Activated naive CD4-positive, alpha-beta T cell treated with anti-CD3 and anti-CD28 coated beads, Interleukin-2, amount 50 U/mL, for 72 hours (primary cell): ENCODE measurements at regions not wholly inside any gene's neighbourhood (a gene's known extent, or its start where the extent isn't known, plus 50 kb on each side); places are given as distances from the start of the nearest gene placed in this dataset.

ENCODE experiments used
- ATAC-seq, 2 donors: fragments of 150-1000 bp; cut with Tn5 transposase; 2 replicates each; pipeline ENCODE4 v1.10.0; 2021; ENCODE audit warnings: mild to moderate bottlenecking in 2 of 2, moderate library complexity in 2 of 2
- DNase-seq, 2 donors: peaks; one replicate each; pipeline ENCODE4 v3.0.0; 2021 to 2022; ENCODE audit warnings: low spot score in 2 of 2
- H3K27ac Mint-ChIP-seq, 2 donors: one replicate each; pipeline ENCODE4 v1.8.0; 2022; ENCODE audit warnings: mild to moderate bottlenecking in 2 of 2, mixed read lengths in 2 of 2
- H3K36me3 Mint-ChIP-seq, 2 donors: one replicate each; pipeline ENCODE4 v1.8.0; 2022; ENCODE audit warnings: mixed read lengths in 2 of 2
- H3K9me3 Mint-ChIP-seq, 2 donors: one replicate each; pipeline ENCODE4 v1.8.0; 2022; ENCODE audit warnings: mixed read lengths in 2 of 2

DNA sequence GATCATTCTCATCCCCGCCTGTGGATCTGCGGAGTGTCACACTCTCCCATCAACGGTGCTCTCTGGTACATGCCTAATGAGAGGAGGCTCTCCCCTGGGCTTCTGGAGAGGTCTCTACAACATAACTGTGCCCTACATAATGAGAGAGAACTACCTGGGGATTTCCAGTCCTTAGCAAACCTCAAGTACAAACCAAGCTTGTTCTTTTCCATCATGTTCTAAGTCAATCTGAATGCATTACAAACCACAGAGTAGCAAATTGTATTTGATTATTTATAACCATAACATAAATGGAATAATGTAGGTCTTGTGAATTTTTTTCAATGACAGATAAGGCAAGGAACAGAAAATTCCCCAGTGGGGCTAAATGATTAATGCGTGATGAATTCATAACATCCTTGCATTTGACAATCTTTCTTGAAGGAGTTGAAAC is 412.4 kb upstream of the NRP1 start:
- DNase-seq (no peak), ATAC-seq (no peak)
- no peaks in the 10 kb centered on the region for H3K36me3 Mint-ChIP-seq
- no peak overlapping the region for H3K27ac Mint-ChIP-seq
- H3K9me3 Mint-ChIP-seq = no peaks in the 10 kb centered on the region

DNA sequence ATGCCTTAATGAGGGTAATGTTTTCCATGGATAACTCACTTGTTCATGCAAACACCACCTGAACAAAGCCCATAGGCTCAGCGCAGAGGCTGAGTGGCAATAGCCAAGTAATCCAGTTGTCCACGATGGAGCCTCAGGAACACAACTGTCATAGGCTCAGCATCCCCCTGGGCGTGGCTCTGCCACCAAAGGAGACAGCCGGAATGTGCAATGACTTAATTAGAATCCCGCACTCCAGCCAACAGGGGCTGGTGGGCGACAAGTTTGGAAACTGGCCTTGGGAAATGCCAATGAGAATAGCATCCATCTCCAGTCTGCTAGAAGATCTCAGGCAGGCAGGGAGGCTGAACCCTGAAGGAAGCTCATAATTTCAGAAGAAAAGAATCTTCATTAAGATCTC is 411.7 kb upstream of the NRP1 start:
- Mint-ChIP-seq H3K36me3 (no peaks in the 10 kb centered on the region), H3K9me3 (no peaks in the 10 kb centered on the region), H3K27ac (no peak overlapping the region)
- ATAC-seq (no peak), DNase-seq (no peak)

DNA sequence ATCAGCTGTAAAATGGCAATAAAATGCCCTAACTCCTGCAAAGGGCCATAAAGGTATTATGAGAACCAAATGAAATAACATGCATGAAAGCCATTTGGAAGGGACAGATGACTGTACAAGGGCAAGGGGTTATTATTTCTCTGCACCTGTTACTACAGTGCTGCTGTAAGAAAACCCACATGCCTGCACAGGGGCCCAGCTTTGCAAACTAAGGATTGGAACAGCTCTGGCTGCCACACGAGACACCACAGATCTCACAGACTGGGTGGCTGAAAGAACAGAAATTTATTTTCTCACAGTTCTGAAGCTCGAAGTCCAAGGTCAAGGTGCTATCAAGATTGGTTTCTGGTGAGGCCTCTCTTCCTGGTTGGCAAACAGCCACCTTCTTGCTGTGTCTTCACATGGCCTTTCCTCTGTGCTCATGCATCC is 409.0 kb upstream of the NRP1 start:
- no peak overlapping the region for H3K27ac Mint-ChIP-seq
- no peak for ATAC-seq

DNA sequence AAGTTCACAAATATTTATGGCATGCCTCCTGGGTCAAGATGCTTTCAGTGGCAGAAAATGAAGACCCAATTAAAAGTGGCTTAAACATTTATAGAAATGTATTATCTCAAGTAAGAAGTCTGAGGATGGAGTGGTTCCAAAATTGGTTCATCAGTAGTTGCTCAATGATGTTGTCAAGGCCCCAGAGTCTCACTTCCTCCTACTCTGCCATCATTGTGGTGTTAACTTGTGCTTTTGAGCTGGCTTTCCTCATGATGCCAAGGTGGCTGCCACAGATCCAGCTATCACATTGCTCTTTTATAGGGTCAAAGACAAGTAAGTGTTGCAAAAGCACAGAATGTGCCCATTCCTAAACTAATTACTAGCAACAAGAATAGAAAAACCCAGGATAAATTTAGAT is 404.6 kb upstream of the NRP1 start:
- Mint-ChIP-seq H3K27ac (no peak overlapping the region), H3K36me3 (no peaks in the 10 kb centered on the region), H3K9me3 (peaks cover 0 to 4% of the 10 kb centered on the region in 2 donors)
- ATAC-seq (no peak), DNase-seq (no peak)

More for the DNA sequence above, 409.0 kb upstream of the NRP1 start:
- H3K36me3 Mint-ChIP-seq = no peaks in the 10 kb centered on the region
- H3K9me3 Mint-ChIP-seq = no peaks in the 10 kb centered on the region
- DNase-seq = no peak

DNA sequence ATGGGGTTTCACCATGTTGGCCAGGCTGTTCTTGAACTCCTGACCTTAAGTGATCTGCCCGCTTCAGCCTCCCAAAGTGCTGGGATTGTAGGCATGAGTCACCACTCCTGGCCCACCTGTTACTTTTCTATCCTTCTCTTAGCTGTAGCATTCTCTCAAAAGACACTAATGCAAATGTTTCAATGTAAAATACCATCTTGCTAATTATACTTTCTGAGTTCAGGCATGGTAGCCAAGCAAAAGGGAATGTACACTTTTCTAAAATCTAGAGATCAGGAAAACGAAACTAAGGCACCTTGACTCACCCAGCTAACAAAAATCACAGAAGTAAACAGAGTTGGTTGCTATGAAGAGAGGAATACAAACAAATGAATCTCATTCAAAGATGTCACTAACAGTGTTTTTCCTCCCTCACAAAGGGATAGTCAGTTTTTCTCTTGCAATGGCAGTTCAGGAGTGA is 401.0 kb upstream of the NRP1 start:
- no peak overlapping the region for H3K27ac Mint-ChIP-seq
- ATAC-seq (peak in 1 of 2 donors; percentile 26), DNase-seq (no peak)
- no peaks in the 10 kb centered on the region for H3K36me3 Mint-ChIP-seq
- peaks cover 0 to 4% of the 10 kb centered on the region in 2 donors for H3K9me3 Mint-ChIP-seq

DNA sequence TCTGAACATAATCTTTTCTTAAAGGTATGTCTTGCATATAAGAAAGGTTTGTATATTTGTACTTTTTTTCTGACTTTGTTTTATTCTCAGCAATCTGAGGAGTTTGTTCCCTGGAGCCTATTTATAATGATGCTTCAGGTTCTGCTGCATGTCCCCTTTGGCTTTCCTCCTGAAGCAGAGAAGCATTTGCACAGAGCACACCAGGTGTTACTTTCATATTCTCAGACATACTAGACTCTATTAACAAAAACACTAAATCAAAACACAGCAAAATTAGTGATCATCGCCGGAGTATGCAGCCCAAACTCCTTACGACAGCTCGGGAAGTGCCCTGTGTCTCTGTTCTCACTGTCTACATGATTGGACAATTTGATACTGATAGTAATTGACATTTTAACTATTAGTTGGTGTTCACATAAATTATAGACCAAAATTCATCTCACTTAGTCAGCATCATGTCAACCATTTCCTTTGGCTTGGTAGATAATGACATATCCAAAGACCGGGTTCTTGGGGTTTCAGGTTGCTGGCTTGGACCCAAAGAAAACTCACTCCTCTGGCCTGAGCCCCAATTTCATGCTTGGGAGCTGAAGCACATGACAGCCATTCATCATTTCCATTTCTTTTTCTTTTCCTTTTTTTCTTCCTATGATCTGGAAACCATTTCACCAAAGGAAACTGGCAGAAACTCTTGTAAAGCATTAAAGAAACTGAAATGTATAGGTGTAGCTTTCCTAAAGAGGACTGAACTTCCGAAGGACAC is 400.1 kb upstream of the NRP1 start:
- H3K9me3 Mint-ChIP-seq = peaks cover 0 to 4% of the 10 kb centered on the region in 2 donors
- H3K27ac Mint-ChIP-seq = no peak overlapping the region
- DNase-seq = no peak
- ATAC-seq = no peak
- no peaks in the 10 kb centered on the region for H3K36me3 Mint-ChIP-seq

DNA sequence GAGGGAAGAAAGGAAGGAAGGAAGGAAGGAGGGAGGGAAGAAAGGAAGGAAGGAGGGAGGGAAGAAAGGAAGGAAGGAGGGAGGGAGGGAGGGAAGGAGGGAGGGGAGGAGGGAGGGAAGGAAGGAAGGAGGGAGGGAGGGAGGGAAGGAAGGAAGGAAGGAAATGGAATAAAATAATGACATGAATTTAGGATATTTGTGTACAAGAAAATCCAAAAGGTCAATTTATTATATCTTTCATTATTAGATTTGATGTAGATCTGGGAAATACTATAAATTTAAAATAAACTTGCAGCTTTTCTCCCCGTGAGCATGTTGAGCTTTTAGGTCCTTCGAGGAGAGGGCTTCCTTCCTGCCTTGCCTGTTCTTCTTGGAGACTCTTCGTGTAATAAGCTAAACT is 398.6 kb upstream of the NRP1 start:
- DNase-seq (no peak), ATAC-seq (no peak)
- Mint-ChIP-seq H3K27ac (no peak overlapping the region), H3K9me3 (peaks cover 0 to 4% of the 10 kb centered on the region in 2 donors), H3K36me3 (no peaks in the 10 kb centered on the region)

DNA sequence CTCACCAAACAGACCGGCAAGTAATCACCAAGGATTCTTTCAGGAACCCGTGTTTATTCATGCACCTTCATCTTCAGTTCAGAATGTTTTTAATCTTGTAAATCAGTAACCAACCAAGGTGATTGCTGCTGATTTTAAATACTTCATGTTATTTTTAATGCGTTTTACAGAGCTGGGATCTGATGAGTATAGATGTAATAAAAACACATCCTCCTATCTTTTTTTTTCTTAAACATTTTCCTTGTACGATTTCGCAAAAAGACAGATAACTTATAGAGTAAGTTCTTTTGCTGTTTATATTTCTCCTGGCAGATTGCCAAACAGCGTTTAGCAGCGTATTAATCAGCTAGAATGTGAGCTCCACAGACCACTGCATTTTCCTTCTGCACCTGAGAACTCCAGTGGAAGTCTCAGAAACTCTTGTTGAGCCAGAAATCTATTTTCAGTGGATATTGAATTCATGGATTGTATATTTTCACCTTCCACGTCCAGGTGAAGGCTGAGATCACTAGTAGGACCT is 397.8 kb upstream of the NRP1 start:
- ATAC-seq (no peak), DNase-seq (no peak)
- H3K27ac Mint-ChIP-seq = no peak overlapping the region
- peaks cover 0 to 4% of the 10 kb centered on the region in 2 donors for H3K9me3 Mint-ChIP-seq
- no peaks in the 10 kb centered on the region for H3K36me3 Mint-ChIP-seq

DNA sequence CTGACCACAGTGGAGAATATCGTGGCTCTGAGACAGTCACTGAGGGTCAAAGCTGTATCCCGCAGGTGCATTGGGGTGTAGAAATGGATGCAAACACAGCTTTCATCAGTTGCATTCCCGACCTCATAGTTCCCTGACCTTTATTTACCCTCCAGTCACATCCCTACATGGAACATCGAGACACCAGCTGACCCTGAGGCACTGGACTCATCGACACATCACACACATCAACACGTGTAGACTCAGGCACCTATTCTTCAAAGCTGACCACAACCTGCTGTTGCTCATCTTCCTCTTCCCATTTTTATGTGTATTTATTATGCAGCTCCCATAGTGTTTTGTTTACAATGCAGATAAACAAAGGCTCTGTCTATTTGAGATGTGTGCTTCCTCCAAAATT is 396.9 kb upstream of the NRP1 start:
- no peak overlapping the region for H3K27ac Mint-ChIP-seq
- no peak for ATAC-seq
- no peak for DNase-seq
- H3K36me3 Mint-ChIP-seq = no peaks in the 10 kb centered on the region
- peaks cover 0 to 4% of the 10 kb centered on the region in 2 donors for H3K9me3 Mint-ChIP-seq

DNA sequence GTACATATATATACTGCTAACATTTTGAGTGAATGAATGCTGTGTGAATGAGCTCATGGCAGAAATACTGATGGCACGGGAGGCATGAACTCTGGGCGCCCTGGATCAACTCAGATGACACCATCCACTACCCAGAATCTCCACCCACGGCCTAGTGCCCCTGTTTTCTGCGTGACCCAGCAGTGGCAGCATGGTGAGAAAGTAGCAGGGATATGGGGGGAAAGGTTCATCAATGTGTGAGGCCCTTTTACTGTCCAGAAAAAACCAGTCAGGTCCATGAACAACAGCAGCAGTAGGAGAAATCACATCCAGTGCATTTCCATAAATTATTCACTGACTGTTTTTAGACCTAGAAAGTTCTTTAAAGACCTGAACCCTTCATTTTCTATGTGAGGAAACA is 391.0 kb upstream of the NRP1 start:
- Mint-ChIP-seq H3K9me3 (no peaks in the 10 kb centered on the region), H3K36me3 (no peaks in the 10 kb centered on the region), H3K27ac (no peak overlapping the region)
- ATAC-seq (no peak), DNase-seq (no peak)

DNA sequence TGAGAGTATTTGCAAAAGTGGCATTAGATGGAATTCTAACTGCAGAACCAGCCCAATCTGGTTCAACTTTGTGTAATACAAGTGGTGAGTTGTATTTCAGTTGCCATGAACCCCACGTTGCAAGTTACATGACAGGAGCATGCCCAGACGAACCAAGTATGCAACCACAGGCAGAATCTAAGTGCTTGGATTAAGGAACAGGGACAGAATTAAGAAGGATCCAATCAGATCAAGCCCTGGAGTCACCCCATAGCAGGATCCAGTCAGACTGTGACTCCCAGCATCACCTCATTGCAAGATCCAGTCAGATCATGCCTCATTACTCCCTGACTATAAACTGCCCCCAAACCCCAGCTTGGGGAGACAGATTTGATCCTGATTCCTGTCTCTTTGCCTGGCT is 388.7 kb upstream of the NRP1 start:
- H3K36me3 Mint-ChIP-seq = no peaks in the 10 kb centered on the region
- no peak for DNase-seq
- H3K27ac Mint-ChIP-seq = no peak overlapping the region
- no peak for ATAC-seq
- H3K9me3 Mint-ChIP-seq = no peaks in the 10 kb centered on the region

DNA sequence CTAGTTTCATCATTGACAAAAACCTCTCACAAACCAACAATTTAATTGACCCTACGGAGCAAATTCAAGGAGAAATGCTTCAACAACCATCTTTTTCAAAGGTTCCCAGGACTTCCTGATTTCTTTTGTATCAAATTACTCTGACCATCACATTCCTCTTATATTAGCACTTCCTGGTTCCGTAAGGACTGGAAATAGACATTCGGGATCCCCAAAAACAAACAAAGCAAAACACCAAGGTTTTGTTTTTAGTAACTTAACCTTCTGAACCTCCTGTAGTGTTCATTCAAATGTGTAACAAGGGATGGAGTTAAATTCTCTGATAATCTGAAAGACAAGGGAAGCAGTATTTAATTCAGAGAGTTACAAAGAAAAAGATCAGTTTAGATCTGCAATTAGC is 387.6 kb upstream of the NRP1 start:
- H3K9me3 Mint-ChIP-seq = no peaks in the 10 kb centered on the region
- no peak overlapping the region for H3K27ac Mint-ChIP-seq
- ATAC-seq (no peak), DNase-seq (no peak)
- H3K36me3 Mint-ChIP-seq = no peaks in the 10 kb centered on the region

DNA sequence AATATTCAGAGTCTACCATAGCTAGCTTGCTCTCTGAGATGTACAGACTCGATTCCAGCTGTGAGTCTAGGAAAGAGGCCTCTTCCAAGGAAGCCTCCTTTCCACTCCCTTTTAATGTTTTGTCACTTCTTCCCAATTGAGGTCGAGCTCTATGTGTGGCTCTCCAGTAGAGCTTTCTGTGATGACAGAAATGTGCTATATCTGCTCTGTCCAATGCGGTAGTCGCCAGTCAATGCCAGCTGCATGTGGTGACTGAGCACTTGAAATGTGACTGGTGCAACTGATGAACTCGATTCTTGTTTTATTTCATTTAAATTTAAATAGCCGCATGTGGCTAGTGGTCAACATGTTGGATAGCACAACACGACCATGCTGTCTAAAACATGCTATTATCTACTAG is 387.0 kb upstream of the NRP1 start:
- Mint-ChIP-seq H3K9me3 (no peaks in the 10 kb centered on the region), H3K36me3 (no peaks in the 10 kb centered on the region), H3K27ac (no peak overlapping the region)
- no peak for ATAC-seq
- DNase-seq = no peak

DNA sequence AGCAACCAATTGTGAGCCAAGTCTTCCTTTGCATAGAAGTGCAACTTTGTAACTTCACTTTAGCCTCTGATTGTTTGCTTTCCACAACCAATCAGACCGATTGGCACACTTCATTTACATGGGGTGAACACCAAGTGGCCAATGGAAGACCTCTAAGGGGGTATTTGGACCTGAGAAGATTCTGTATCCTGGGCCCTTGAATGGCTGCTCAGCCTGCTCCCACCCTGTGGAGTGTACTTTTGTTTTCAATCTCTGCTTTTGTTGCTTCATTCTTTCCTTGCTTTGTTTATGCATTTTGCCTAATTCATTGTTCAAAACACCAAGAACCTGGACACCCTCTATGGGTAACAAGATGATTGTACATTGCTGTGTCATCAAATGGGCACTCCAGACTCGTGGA is 385.7 kb upstream of the NRP1 start:
- ATAC-seq (no peak), DNase-seq (no peak)
- Mint-ChIP-seq H3K27ac (no peak overlapping the region), H3K36me3 (no peaks in the 10 kb centered on the region), H3K9me3 (no peaks in the 10 kb centered on the region)

DNA sequence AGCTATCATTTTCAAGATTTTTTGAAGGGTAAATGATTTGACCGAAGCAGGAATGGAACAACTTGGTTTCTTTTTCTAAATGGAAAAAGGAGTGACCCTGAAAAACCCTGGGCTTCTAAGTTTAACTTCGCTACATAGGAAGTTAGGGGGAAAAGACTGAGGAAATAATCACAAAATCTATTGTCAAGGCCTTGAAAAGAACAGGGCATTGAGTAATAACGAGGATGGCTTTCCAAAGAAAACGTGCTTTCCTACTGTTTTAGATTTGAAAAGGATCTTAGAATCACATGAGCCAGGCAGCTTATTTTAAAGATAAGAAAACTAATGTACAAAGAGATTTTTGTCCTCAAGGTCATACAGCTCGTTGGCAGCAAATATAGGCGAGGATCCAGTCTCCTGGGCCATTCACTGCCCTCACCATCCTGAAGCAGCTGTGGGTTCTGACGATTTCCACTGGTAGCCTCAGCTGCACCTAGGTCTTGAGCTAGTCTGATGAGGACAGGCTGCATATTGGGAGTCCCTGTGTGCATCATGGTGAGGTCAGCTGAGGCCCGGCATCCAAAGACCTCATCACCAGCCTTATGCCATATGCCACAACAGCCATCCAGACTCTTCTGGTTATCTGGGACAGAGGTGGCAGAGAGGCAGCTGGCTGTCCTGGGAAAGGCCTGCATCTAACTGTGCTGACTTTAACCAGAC is 384.7 kb upstream of the NRP1 start:
- no peaks in the 10 kb centered on the region for H3K36me3 Mint-ChIP-seq
- no peaks in the 10 kb centered on the region for H3K9me3 Mint-ChIP-seq
- no peak for ATAC-seq

DNA sequence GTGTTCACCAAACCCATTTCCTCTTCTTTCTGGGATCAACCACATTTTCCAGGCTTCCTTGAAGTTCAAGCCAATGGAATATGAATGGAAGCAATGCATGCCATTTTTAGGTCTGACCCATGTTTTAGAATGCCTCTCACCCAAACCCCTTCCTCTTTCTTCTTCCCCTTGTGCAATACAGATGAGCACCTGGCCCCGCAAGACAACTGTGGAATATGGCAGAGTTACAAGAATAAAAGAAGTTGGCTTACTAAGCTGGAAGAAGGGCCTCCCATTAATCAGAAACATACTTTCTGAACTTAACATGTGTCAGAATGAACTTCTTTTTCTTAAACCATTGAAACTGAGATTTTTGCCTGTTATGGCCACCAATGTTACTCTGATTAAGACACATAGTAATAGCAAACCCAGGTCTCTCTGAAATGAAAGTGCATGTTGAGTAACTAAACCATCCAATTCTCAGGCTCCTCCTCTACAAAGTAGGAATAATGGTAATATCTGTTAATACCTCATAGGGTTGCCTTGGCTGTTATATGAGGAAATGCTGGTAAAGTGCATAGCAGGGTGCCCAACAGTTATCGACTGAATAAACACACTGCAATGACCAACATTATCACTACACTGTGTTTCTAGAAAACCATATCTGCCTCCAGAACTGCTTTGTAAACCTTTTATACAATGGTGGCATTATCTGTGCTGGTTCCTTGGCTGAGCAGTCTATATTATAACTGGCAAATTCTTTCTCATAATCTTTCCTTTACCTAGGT is 382.2 kb upstream of the NRP1 start:
- ATAC-seq (no peak), DNase-seq (no peak)
- Mint-ChIP-seq H3K36me3 (no peaks in the 10 kb centered on the region), H3K27ac (no peak overlapping the region), H3K9me3 (no peaks in the 10 kb centered on the region)

More for the DNA sequence above, 384.7 kb upstream of the NRP1 start:
- DNase-seq = no peak
- H3K27ac Mint-ChIP-seq = no peak overlapping the region
